ENCODE measurements at regions not wholly inside any gene's neighbourhood (a gene's known extent, or its start where the extent isn't known, plus 50 kb on each side); places are given as distances from the start of the nearest gene placed in this dataset.

DNA sequence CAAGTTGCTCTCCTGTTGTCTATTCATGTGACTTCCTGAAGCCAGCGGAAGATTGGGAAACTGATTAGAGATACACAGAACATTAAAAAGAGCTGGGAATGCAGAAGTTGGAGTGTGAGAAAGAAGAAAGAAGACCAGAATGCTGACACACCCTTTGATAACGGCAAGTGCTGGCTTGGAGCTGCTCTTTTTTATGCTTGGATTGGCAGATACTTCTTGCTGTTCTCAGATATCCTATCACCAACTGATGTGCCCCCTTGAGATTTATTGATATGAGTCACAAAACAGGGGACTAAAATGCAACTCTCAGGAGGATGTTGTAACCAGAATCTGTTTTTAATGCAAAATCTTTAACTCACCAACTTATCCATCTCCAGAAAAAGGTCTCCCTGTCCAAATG, 56.0 kb upstream of the ASTN2 start:
- no peak for DNase-seq
- TF ChIP-seq EZH2 (IDR thresholded peaks at IDR 0.05; ENCODE audit: borderline replicate concordance, low read depth, low read length, severe bottlenecking) = no peak
- TF ChIP-seq, protein P1, sequence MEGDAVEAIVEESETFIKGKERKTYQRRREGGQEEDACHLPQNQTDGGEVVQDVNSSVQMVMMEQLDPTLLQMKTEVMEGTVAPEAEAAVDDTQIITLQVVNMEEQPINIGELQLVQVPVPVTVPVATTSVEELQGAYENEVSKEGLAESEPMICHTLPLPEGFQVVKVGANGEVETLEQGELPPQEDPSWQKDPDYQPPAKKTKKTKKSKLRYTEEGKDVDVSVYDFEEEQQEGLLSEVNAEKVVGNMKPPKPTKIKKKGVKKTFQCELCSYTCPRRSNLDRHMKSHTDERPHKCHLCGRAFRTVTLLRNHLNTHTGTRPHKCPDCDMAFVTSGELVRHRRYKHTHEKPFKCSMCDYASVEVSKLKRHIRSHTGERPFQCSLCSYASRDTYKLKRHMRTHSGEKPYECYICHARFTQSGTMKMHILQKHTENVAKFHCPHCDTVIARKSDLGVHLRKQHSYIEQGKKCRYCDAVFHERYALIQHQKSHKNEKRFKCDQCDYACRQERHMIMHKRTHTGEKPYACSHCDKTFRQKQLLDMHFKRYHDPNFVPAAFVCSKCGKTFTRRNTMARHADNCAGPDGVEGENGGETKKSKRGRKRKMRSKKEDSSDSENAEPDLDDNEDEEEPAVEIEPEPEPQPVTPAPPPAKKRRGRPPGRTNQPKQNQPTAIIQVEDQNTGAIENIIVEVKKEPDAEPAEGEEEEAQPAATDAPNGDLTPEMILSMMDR (IDR thresholded peaks at IDR 0.05; ENCODE audit: borderline replicate concordance, extremely low read depth, low read length, poor library complexity, severe bottlenecking) = no peak

DNA sequence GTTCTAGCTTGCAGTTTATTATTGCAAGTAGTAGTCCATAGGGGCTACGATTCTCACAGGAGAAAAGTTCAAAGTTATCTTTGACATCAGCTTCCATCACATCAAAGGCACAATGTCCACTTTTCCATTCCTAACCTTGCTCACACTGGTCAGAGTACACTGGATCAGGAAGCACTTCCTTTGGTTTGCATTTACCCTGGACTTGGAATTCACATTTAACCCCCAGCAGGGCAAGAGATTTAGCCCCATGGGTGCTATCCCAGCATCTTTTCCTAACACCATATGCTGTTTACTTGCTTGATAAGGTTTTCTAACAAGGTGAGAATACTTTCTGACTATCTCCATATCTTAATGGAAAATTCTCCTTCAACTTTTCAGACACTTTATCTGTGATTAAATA, 55.6 kb upstream of the ASTN2 start:
- Histone ChIP-seq H3K27me3 (ENCODE audit: insufficient read depth, low read length, poor library complexity) (no peaks in the 10 kb centered on the region), H3K27ac (ENCODE audit: low read length) (no peak overlapping the region), H3K4me2 (ENCODE audit: insufficient read depth, low read length) (no peak overlapping the region), H3K9ac (ENCODE audit: low read depth, low read length) (no peak overlapping the region), H3K4me3 (ENCODE audit: low read depth in 1 of 2, low read length in 2 of 2) (no peak overlapping the region), H3K36me3 (ENCODE audit: insufficient read depth, low read length) (no peaks in the 10 kb centered on the region), H4K20me1 (ENCODE audit: insufficient read depth, low read length) (no peaks in the 10 kb centered on the region), H2AFZ (ENCODE audit: low read depth, low read length) (no peak overlapping the region), H3K9me3 (ENCODE audit: insufficient read depth, low read length, severe bottlenecking) (no peaks in the 10 kb centered on the region), H3K79me2 (ENCODE audit: insufficient read depth, low read length) (no peaks in the 10 kb centered on the region), H3K4me1 (ENCODE audit: insufficient read depth, low read length) (no peaks in the 10 kb centered on the region)
- TF ChIP-seq, protein P1 (IDR thresholded peaks at IDR 0.05; ENCODE audit: borderline replicate concordance, extremely low read depth, low read length, poor library complexity, severe bottlenecking) = no peak
- TF ChIP-seq EZH2 (IDR thresholded peaks at IDR 0.05; ENCODE audit: borderline replicate concordance, low read depth, low read length, severe bottlenecking) = no peak
- DNase-seq = no peak
- no peak for ATAC-seq (ENCODE audit: insufficient read depth, low read depth)

More for the DNA sequence above, 56.0 kb upstream of the ASTN2 start:
- Histone ChIP-seq H4K20me1 (ENCODE audit: insufficient read depth, low read length) (no peaks in the 10 kb centered on the region), H3K4me1 (ENCODE audit: insufficient read depth, low read length) (no peaks in the 10 kb centered on the region), H3K4me3 (ENCODE audit: low read depth in 1 of 2, low read length in 2 of 2) (no peak overlapping the region), H3K9me3 (ENCODE audit: insufficient read depth, low read length, severe bottlenecking) (no peaks in the 10 kb centered on the region), H3K36me3 (ENCODE audit: insufficient read depth, low read length) (no peaks in the 10 kb centered on the region), H3K27me3 (ENCODE audit: insufficient read depth, low read length, poor library complexity) (no peaks in the 10 kb centered on the region), H3K27ac (ENCODE audit: low read length) (no peak overlapping the region), H3K79me2 (ENCODE audit: insufficient read depth, low read length) (no peaks in the 10 kb centered on the region), H3K9ac (ENCODE audit: low read depth, low read length) (no peak overlapping the region), H2AFZ (ENCODE audit: low read depth, low read length) (no peak overlapping the region), H3K4me2 (ENCODE audit: insufficient read depth, low read length) (no peak overlapping the region)
- no peak for ATAC-seq (ENCODE audit: insufficient read depth, low read depth)

DNA sequence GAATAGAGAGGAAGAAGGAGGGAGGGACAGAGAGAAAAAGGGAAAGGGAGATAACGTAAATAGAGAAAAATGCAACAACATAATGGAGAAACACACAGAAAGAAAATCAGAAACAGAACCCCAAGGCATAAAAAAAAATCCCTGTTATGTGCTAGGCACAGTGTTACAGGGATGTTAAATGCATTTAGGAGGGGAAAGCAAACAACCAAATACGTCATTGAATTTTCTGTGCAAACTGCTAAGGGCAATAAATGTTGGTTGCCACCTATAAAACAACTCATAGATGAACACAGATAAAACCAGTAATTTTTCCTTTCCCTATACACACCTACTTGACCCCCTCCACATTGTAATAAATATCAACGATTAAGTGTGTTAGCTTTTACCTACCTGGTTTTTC, 51.3 kb upstream of the ASTN2 start:
- no peak overlapping the region for H3K27ac ChIP-seq (ENCODE audit: low read length)
- H4K20me1 ChIP-seq (ENCODE audit: insufficient read depth, low read length) = no peaks in the 10 kb centered on the region
- TF ChIP-seq, protein P1 (IDR thresholded peaks at IDR 0.05; ENCODE audit: borderline replicate concordance, extremely low read depth, low read length, poor library complexity, severe bottlenecking) = no peak
- no peaks in the 10 kb centered on the region for H3K4me1 ChIP-seq (ENCODE audit: insufficient read depth, low read length)
- no peaks in the 10 kb centered on the region for H3K9me3 ChIP-seq (ENCODE audit: insufficient read depth, low read length, severe bottlenecking)
- no peak overlapping the region for H3K4me3 ChIP-seq (ENCODE audit: low read depth in 1 of 2, low read length in 2 of 2)
- no peaks in the 10 kb centered on the region for H3K36me3 ChIP-seq (ENCODE audit: insufficient read depth, low read length)
- no peak overlapping the region for H2AFZ ChIP-seq (ENCODE audit: low read depth, low read length)
- no peaks in the 10 kb centered on the region for H3K27me3 ChIP-seq (ENCODE audit: insufficient read depth, low read length, poor library complexity)
- H3K4me2 ChIP-seq (ENCODE audit: insufficient read depth, low read length) = no peak overlapping the region
- H3K79me2 ChIP-seq (ENCODE audit: insufficient read depth, low read length) = no peaks in the 10 kb centered on the region
- ATAC-seq (ENCODE audit: insufficient read depth, low read depth) = no peak
- DNase-seq = no peak
- H3K9ac ChIP-seq (ENCODE audit: low read depth, low read length) = no peak overlapping the region

DNA sequence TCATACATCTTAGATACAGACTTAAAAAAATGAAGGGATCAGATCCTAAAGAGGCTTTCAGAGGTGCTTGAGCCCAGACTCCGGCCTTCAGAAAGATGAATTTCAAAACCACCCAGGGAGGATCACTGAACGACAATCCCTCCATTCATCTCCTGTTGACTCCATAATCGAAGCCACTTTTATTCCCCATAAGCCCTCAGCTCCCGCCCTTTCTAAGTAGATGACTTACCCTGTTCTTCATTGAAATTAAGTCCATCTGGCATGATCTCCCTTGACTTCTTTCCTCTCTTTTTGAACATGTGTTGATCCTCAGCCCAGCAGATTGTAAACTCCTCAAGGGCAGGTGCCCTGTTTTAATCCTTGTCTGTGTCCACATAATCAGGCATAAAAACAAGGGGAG, 50.8 kb upstream of the ASTN2 start:
- no peak overlapping the region for H2AFZ ChIP-seq (ENCODE audit: low read depth, low read length)
- H3K79me2 ChIP-seq (ENCODE audit: insufficient read depth, low read length) = no peaks in the 10 kb centered on the region
- no peak for DNase-seq
- H4K20me1 ChIP-seq (ENCODE audit: insufficient read depth, low read length) = no peaks in the 10 kb centered on the region
- H3K27ac ChIP-seq (ENCODE audit: low read length) = no peak overlapping the region
- H3K27me3 ChIP-seq (ENCODE audit: insufficient read depth, low read length, poor library complexity) = no peaks in the 10 kb centered on the region
- no peaks in the 10 kb centered on the region for H3K9me3 ChIP-seq (ENCODE audit: insufficient read depth, low read length, severe bottlenecking)
- H3K36me3 ChIP-seq (ENCODE audit: insufficient read depth, low read length) = no peaks in the 10 kb centered on the region
- H3K4me1 ChIP-seq (ENCODE audit: insufficient read depth, low read length) = no peaks in the 10 kb centered on the region
- no peak overlapping the region for H3K4me3 ChIP-seq (ENCODE audit: low read depth in 1 of 2, low read length in 2 of 2)
- no peak overlapping the region for H3K9ac ChIP-seq (ENCODE audit: low read depth, low read length)
- ATAC-seq (ENCODE audit: insufficient read depth, low read depth) = no peak
- no peak overlapping the region for H3K4me2 ChIP-seq (ENCODE audit: insufficient read depth, low read length)
- TF ChIP-seq, protein P1 (IDR thresholded peaks at IDR 0.05; ENCODE audit: borderline replicate concordance, extremely low read depth, low read length, poor library complexity, severe bottlenecking) = no peak
- TF ChIP-seq EZH2 (IDR thresholded peaks at IDR 0.05; ENCODE audit: borderline replicate concordance, low read depth, low read length, severe bottlenecking) = no peak
